ENCODE measurements at regions not wholly inside any gene's neighbourhood (a gene's known extent, or its start where the extent isn't known, plus 50 kb on each side); places are given as distances from the start of the nearest gene placed in this dataset.

DNA sequence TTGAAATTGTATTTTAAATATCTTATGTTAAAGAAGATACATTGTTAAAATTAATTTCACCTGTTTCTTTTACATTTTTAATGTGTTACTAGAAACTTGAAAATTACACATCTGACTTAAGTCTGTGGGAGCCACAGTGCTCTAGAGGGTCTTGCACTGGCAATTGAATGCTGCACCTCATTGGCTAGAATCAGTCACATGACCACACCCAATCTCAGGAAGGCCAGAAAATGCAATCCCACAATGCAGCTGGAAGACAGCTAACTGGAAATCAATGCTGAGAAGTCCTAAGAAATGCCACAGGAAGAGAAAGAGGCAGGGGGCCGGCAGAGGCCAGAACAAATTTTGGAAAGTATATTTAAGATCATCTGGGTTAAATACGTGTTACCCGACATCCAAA is 189.2 kb upstream of the POU3F3 start:
- POLR2A ChIA-PET, result no interaction called here
- ATAC-seq (no peak), FAIRE-seq (no peak), DNase-seq (ENCODE audit: low read depth in 1 of 2, low spot score in 1 of 2) (no peak)
- CTCF ChIA-PET, result no interaction called here
- Histone ChIP-seq H3K27ac (no peak overlapping the region), H3K4me3 (no peak overlapping the region), H3K4me1 (no peaks in the 10 kb centered on the region), H3K9me3 (no peaks in the 10 kb centered on the region), H3K4me2 (no peak overlapping the region)
- 43% methylated on average over 3 of the region's 3 CpGs for WGBS (ENCODE audit: missing lambda C conversion rate)
- TF ChIP-seq KDM1A (IDR thresholded peaks at IDR 0.05; ENCODE audit: low read depth), result no peak
- TF ChIP-seq PHF8 (IDR thresholded peaks at IDR 0.05; ENCODE audit: borderline replicate concordance, low read depth), result no peak
- TF ChIP-seq, protein P1, sequence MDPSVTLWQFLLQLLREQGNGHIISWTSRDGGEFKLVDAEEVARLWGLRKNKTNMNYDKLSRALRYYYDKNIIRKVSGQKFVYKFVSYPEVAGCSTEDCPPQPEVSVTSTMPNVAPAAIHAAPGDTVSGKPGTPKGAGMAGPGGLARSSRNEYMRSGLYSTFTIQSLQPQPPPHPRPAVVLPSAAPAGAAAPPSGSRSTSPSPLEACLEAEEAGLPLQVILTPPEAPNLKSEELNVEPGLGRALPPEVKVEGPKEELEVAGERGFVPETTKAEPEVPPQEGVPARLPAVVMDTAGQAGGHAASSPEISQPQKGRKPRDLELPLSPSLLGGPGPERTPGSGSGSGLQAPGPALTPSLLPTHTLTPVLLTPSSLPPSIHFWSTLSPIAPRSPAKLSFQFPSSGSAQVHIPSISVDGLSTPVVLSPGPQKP (IDR thresholded peaks at IDR 0.05; ENCODE audit: low read depth, low read length), result no peak

GRCh38 chr2:104668631-104669030 is 185.3 kb upstream of the POU3F3 start:
- POLR2A ChIA-PET, result no interaction called here
- DNase-seq (ENCODE audit: low read depth in 1 of 2, low spot score in 1 of 2), result no peak
- H3K4me1 ChIP-seq, result no peaks in the 10 kb centered on the region
- no peaks in the 10 kb centered on the region for H3K9me3 ChIP-seq
- no peak for TF ChIP-seq JUN (IDR thresholded peaks at IDR 0.05)
- no peak for TF ChIP-seq MAZ (IDR thresholded peaks at IDR 0.05; ENCODE audit: borderline replicate concordance, low read depth, low read length)
- no peak for TF ChIP-seq ZNF302 (CRISPR knock-in tag; IDR thresholded peaks at IDR 0.05)
- no peak for TF ChIP-seq PHF8 (IDR thresholded peaks at IDR 0.05; ENCODE audit: borderline replicate concordance, low read depth)
- 38% methylated on average over 2 of the region's 2 CpGs for WGBS (ENCODE audit: missing lambda C conversion rate)
- no peak overlapping the region for H3K4me3 ChIP-seq
- no peak overlapping the region for H3K27ac ChIP-seq
- FAIRE-seq, result no peak
- no peak overlapping the region for H3K4me2 ChIP-seq
- no peak for ATAC-seq
- CTCF ChIA-PET, result no interaction called here

GRCh38 chr2:104673225-104673624 is 180.7 kb upstream of the POU3F3 start:
- no peak for ATAC-seq
- no peak for TF ChIP-seq EP300 (IDR thresholded peaks at IDR 0.05)
- no peak for TF ChIP-seq TFCP2L1 (CRISPR knock-in tag; IDR thresholded peaks at IDR 0.05)
- TF ChIP-seq, protein P2, sequence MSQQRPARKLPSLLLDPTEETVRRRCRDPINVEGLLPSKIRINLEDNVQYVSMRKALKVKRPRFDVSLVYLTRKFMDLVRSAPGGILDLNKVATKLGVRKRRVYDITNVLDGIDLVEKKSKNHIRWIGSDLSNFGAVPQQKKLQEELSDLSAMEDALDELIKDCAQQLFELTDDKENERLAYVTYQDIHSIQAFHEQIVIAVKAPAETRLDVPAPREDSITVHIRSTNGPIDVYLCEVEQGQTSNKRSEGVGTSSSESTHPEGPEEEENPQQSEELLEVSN (IDR thresholded peaks at IDR 0.05; ENCODE audit: borderline replicate concordance, low read depth), result no peak
- TF ChIP-seq TP53 (CRISPR knock-in tag; IDR thresholded peaks at IDR 0.05), result no peak
- TF ChIP-seq POLR2A (IDR thresholded peaks at IDR 0.05; ENCODE audit: low read length), result no peak
- no peak for TF ChIP-seq NFE2L2 (conservative IDR thresholded peaks at IDR 0.05; ENCODE audit: low read length)
- no peak for TF ChIP-seq KDM1A (IDR thresholded peaks at IDR 0.05; ENCODE audit: low read depth)
- no peak for TF ChIP-seq FOSB (CRISPR knock-in tag; IDR thresholded peaks at IDR 0.05)
- no peak for TF ChIP-seq JUN (IDR thresholded peaks at IDR 0.05)
- TF ChIP-seq EHF (CRISPR knock-in tag; IDR thresholded peaks at IDR 0.05), result no peak
- POLR2A ChIA-PET, result no interaction called here
- Histone ChIP-seq H3K9me3 (no peaks in the 10 kb centered on the region), H3K27ac (no peak overlapping the region), H3K4me2 (no peak overlapping the region), H3K4me3 (no peak overlapping the region), H3K4me1 (no peaks in the 10 kb centered on the region)
- WGBS (ENCODE audit: missing lambda C conversion rate), result 23% methylated on average over 6 of the region's 6 CpGs
- FAIRE-seq, result no peak
- CTCF ChIA-PET, result no interaction called here
- DNase-seq (ENCODE audit: low read depth in 1 of 2, low spot score in 1 of 2), result no peak

- no peak overlapping the region for H3K4me2 ChIP-seq
- H3K27ac ChIP-seq, result no peak overlapping the region
- no peak for FAIRE-seq
- POLR2A ChIA-PET, result no interaction called here
- DNase-seq (ENCODE audit: low read depth in 1 of 2, low spot score in 1 of 2), result no peak
- no peak overlapping the region for H3K4me3 ChIP-seq
- 6% methylated on average over 5 of the region's 5 CpGs for WGBS (ENCODE audit: missing lambda C conversion rate)
- TF ChIP-seq USF2 (IDR thresholded peaks at IDR 0.05) (no peak), PHF8 (IDR thresholded peaks at IDR 0.05; ENCODE audit: borderline replicate concordance, low read depth) (no peak), POLR2A (IDR thresholded peaks at IDR 0.05; ENCODE audit: low read length) (no peak), NFE2L2 (conservative IDR thresholded peaks at IDR 0.05; ENCODE audit: low read length) (no peak), FOXS1 (CRISPR knock-in tag; IDR thresholded peaks at IDR 0.05) (no peak), MYC (IDR thresholded peaks at IDR 0.05; ENCODE audit: borderline replicate concordance, low read length) (no peak), CBX8 (IDR thresholded peaks at IDR 0.05) (no peak)
- TF ChIP-seq, protein P3, sequence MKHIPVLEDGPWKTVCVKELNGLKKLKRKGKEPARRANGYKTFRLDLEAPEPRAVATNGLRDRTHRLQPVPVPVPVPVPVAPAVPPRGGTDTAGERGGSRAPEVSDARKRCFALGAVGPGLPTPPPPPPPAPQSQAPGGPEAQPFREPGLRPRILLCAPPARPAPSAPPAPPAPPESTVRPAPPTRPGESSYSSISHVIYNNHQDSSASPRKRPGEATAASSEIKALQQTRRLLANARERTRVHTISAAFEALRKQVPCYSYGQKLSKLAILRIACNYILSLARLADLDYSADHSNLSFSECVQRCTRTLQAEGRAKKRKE (CRISPR knock-in tag; IDR thresholded peaks at IDR 0.05; ENCODE audit: low read depth), result no peak
- TF ChIP-seq, protein P4, sequence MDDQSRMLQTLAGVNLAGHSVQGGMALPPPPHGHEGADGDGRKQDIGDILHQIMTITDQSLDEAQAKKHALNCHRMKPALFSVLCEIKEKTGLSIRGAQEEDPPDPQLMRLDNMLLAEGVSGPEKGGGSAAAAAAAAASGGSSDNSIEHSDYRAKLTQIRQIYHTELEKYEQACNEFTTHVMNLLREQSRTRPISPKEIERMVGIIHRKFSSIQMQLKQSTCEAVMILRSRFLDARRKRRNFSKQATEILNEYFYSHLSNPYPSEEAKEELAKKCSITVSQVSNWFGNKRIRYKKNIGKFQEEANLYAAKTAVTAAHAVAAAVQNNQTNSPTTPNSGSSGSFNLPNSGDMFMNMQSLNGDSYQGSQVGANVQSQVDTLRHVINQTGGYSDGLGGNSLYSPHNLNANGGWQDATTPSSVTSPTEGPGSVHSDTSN (IDR thresholded peaks at IDR 0.05), result no peak
- CTCF ChIA-PET, result interaction anchor here (1.1 kb wide), 1 partner anchor 172 kb away, joined by 3 read pairs; no protein-coding TSS in a partner anchor
- no peaks in the 10 kb centered on the region for H3K4me1 ChIP-seq
- ATAC-seq, result no peak
- no peaks in the 10 kb centered on the region for H3K9me3 ChIP-seq
Measured at GRCh38 chr2:104678181-104678580, 175.7 kb upstream of the POU3F3 start.
